IPS-18a (cell line): ENCODE measurements at regions not wholly inside any gene's neighbourhood (a gene's known extent, or its start where the extent isn't known, plus 50 kb on each side); places are given as distances from the start of the nearest gene placed in this dataset.

Source experiments
- H3K27ac ChIP-seq: one replicate; pipeline ENCODE4 v1.5.1; 2013; ENCODE audit warnings: low read length
- H3K27me3 ChIP-seq: one replicate; pipeline ENCODE4 v1.6.1; 2013; ENCODE audit warnings: mild to moderate bottlenecking, low read length; ENCODE audit not compliant: control insufficient read depth, insufficient read depth
- H3K36me3 ChIP-seq: one replicate; pipeline ENCODE4 v1.6.1; 2013; ENCODE audit warnings: low read depth, low read length; ENCODE audit not compliant: control insufficient read depth
- H3K4me1 ChIP-seq: one replicate; pipeline ENCODE4 v1.6.1; 2013; ENCODE audit warnings: low read depth, low read length; ENCODE audit not compliant: control insufficient read depth
- H3K4me3 ChIP-seq: one replicate; pipeline ENCODE4 v1.5.1; 2013; ENCODE audit warnings: low read length
- H3K9ac ChIP-seq: one replicate; pipeline ENCODE4 v1.6.1; 2013; ENCODE audit warnings: mild to moderate bottlenecking, low read length, moderate library complexity
- H3K9me3 ChIP-seq: one replicate; pipeline ENCODE4 v1.6.1; 2013; ENCODE audit warnings: low read depth, low read length; ENCODE audit not compliant: control insufficient read depth

GRCh38 chr17:27069842-27070508 lies 223.9 kb upstream of the WSB1 start:
- H3K27me3 ChIP-seq: no peaks in the 10 kb centered on the region
- H3K9ac ChIP-seq: no peak overlapping the region
- no peaks in the 10 kb centered on the region for H3K4me1 ChIP-seq
- H3K27ac ChIP-seq: no peak overlapping the region
- no peaks in the 10 kb centered on the region for H3K36me3 ChIP-seq
- H3K4me3 ChIP-seq: no peak overlapping the region
- peaks cover 92% of the 10 kb centered on the region for H3K9me3 ChIP-seq

GRCh38 chr17:27070836-27071235 lies 223.1 kb upstream of the WSB1 start:
- H3K27me3 ChIP-seq: no peaks in the 10 kb centered on the region
- no peaks in the 10 kb centered on the region for H3K4me1 ChIP-seq
- peaks cover 93% of the 10 kb centered on the region for H3K9me3 ChIP-seq
- no peak overlapping the region for H3K4me3 ChIP-seq
- no peak overlapping the region for H3K27ac ChIP-seq
- no peaks in the 10 kb centered on the region for H3K36me3 ChIP-seq
- H3K9ac ChIP-seq: no peak overlapping the region

GRCh38 chr17:27072885-27073284 lies 221.0 kb upstream of the WSB1 start:
- Histone ChIP-seq H3K36me3 (no peaks in the 10 kb centered on the region), H3K27me3 (no peaks in the 10 kb centered on the region), H3K27ac (no peak overlapping the region), H3K9ac (no peak overlapping the region), H3K4me1 (no peaks in the 10 kb centered on the region), H3K9me3 (peaks cover 97% of the 10 kb centered on the region), H3K4me3 (no peak overlapping the region)

- H3K9ac ChIP-seq: no peak overlapping the region
- H3K9me3 ChIP-seq: peaks cover 94% of the 10 kb centered on the region
- H3K27me3 ChIP-seq: no peaks in the 10 kb centered on the region
- H3K4me1 ChIP-seq: no peaks in the 10 kb centered on the region
- H3K27ac ChIP-seq: no peak overlapping the region
- no peaks in the 10 kb centered on the region for H3K36me3 ChIP-seq
- H3K4me3 ChIP-seq: no peak overlapping the region
Observed at GRCh38 chr17:27076814-27077213, 217.1 kb upstream of the WSB1 start.

- Histone ChIP-seq H3K4me3 (no peak overlapping the region), H3K27me3 (no peaks in the 10 kb centered on the region), H3K4me1 (no peaks in the 10 kb centered on the region), H3K9me3 (peaks cover 91% of the 10 kb centered on the region), H3K9ac (no peak overlapping the region), H3K27ac (no peak overlapping the region), H3K36me3 (no peaks in the 10 kb centered on the region)
Observed at GRCh38 chr17:27078296-27078695, 215.6 kb upstream of the WSB1 start.

GRCh38 chr17:27079660-27080059 lies 214.3 kb upstream of the WSB1 start:
- Histone ChIP-seq H3K27me3 (no peaks in the 10 kb centered on the region), H3K9me3 (peaks cover 91% of the 10 kb centered on the region), H3K4me3 (no peak overlapping the region), H3K4me1 (no peaks in the 10 kb centered on the region), H3K27ac (no peak overlapping the region), H3K36me3 (no peaks in the 10 kb centered on the region), H3K9ac (no peak overlapping the region)

- peaks cover 91% of the 10 kb centered on the region for H3K9me3 ChIP-seq
- H3K9ac ChIP-seq: no peak overlapping the region
- H3K27me3 ChIP-seq: no peaks in the 10 kb centered on the region
- no peaks in the 10 kb centered on the region for H3K4me1 ChIP-seq
- no peak overlapping the region for H3K4me3 ChIP-seq
- no peak overlapping the region for H3K27ac ChIP-seq
- H3K36me3 ChIP-seq: no peaks in the 10 kb centered on the region
Observed at GRCh38 chr17:27081002-27081638, 212.8 kb upstream of the WSB1 start.

GRCh38 chr17:27082023-27082774 lies 211.7 kb upstream of the WSB1 start:
- no peaks in the 10 kb centered on the region for H3K27me3 ChIP-seq
- H3K9ac ChIP-seq: no peak overlapping the region
- no peak overlapping the region for H3K27ac ChIP-seq
- no peaks in the 10 kb centered on the region for H3K36me3 ChIP-seq
- H3K4me1 ChIP-seq: no peaks in the 10 kb centered on the region
- H3K4me3 ChIP-seq: no peak overlapping the region
- H3K9me3 ChIP-seq: peaks cover 89% of the 10 kb centered on the region

GRCh38 chr17:27082775-27083154 lies 211.1 kb upstream of the WSB1 start:
- no peaks in the 10 kb centered on the region for H3K36me3 ChIP-seq
- no peaks in the 10 kb centered on the region for H3K4me1 ChIP-seq
- no peak overlapping the region for H3K4me3 ChIP-seq
- H3K9ac ChIP-seq: no peak overlapping the region
- no peak overlapping the region for H3K27ac ChIP-seq
- no peaks in the 10 kb centered on the region for H3K27me3 ChIP-seq
- H3K9me3 ChIP-seq: peaks cover 83% of the 10 kb centered on the region

- no peaks in the 10 kb centered on the region for H3K27me3 ChIP-seq
- H3K9ac ChIP-seq: no peak overlapping the region
- no peak overlapping the region for H3K27ac ChIP-seq
- H3K9me3 ChIP-seq: peaks cover 78% of the 10 kb centered on the region
- no peak overlapping the region for H3K4me3 ChIP-seq
- H3K36me3 ChIP-seq: no peaks in the 10 kb centered on the region
- H3K4me1 ChIP-seq: no peaks in the 10 kb centered on the region
Observed at GRCh38 chr17:27083408-27084185, 210.3 kb upstream of the WSB1 start.

- peaks cover 63% of the 10 kb centered on the region for H3K9me3 ChIP-seq
- H3K27ac ChIP-seq: no peak overlapping the region
- no peak overlapping the region for H3K9ac ChIP-seq
- H3K4me3 ChIP-seq: no peak overlapping the region
- H3K27me3 ChIP-seq: no peaks in the 10 kb centered on the region
- H3K36me3 ChIP-seq: no peaks in the 10 kb centered on the region
- H3K4me1 ChIP-seq: no peaks in the 10 kb centered on the region
Observed at GRCh38 chr17:27085517-27085916, 208.4 kb upstream of the WSB1 start.
